ENCODE measurements at regions not wholly inside any gene's neighbourhood (a gene's known extent, or its start where the extent isn't known, plus 50 kb on each side); places are given as distances from the start of the nearest gene placed in this dataset.

- no peak for DNase-seq (ENCODE audit: low spot score)
Observed at GRCh38 chr9:96183751-96184150, 118.2 kb downstream of the HSD17B3 start.

- DNase-seq (ENCODE audit: low spot score), result no peak
Observed at GRCh38 chr9:96178153-96178552, 123.8 kb downstream of the HSD17B3 start.

- no peak for DNase-seq (ENCODE audit: low spot score)
Observed at GRCh38 chr9:96177719-96178028, 124.3 kb downstream of the HSD17B3 start.

- DNase-seq (ENCODE audit: low spot score), result peak; percentile 63
Observed at GRCh38 chr9:96177005-96177718, 124.8 kb downstream of the HSD17B3 start.

- DNase-seq (ENCODE audit: low spot score), result no peak
Observed at GRCh38 chr9:96175796-96176195, 126.2 kb downstream of the HSD17B3 start.

GRCh38 chr9:96175001-96175400 is 127.0 kb downstream of the HSD17B3 start:
- DNase-seq (ENCODE audit: low spot score), result no peak

- DNase-seq (ENCODE audit: low spot score), result no peak
Observed at GRCh38 chr9:96174371-96174770, 127.6 kb downstream of the HSD17B3 start.

GRCh38 chr9:96173640-96174039 is 128.3 kb downstream of the HSD17B3 start:
- DNase-seq (ENCODE audit: low spot score), result no peak

GRCh38 chr9:96172797-96173196 is 129.2 kb downstream of the HSD17B3 start:
- DNase-seq (ENCODE audit: low spot score), result no peak

- no peak for DNase-seq (ENCODE audit: low spot score)
Observed at GRCh38 chr9:96171728-96172127, 130.2 kb downstream of the HSD17B3 start.

- DNase-seq (ENCODE audit: low spot score), result peak; percentile 34
Observed at GRCh38 chr9:96169901-96170300, 132.1 kb downstream of the HSD17B3 start.

GRCh38 chr9:96169484-96169883 is 132.5 kb downstream of the HSD17B3 start:
- DNase-seq (ENCODE audit: low spot score), result peak; percentile 72

GRCh38 chr9:96168882-96169281 is 133.1 kb downstream of the HSD17B3 start:
- DNase-seq (ENCODE audit: low spot score), result no peak

GRCh38 chr9:96167011-96167410 is 135.0 kb downstream of the HSD17B3 start:
- no peak for DNase-seq (ENCODE audit: low spot score)

- DNase-seq (ENCODE audit: low spot score), result no peak
Observed at GRCh38 chr9:96164268-96164683, 137.7 kb downstream of the HSD17B3 start.

GRCh38 chr9:96163712-96164111 is 138.3 kb downstream of the HSD17B3 start:
- no peak for DNase-seq (ENCODE audit: low spot score)

GRCh38 chr9:96163161-96163560 is 138.8 kb downstream of the HSD17B3 start:
- DNase-seq (ENCODE audit: low spot score), result no peak

- DNase-seq (ENCODE audit: low spot score), result no peak
Observed at GRCh38 chr9:96161819-96162218, 140.2 kb downstream of the HSD17B3 start.

- DNase-seq (ENCODE audit: low spot score), result no peak
Observed at GRCh38 chr9:96160866-96161265, 141.1 kb downstream of the HSD17B3 start.

GRCh38 chr9:96160168-96160567 is 141.8 kb downstream of the HSD17B3 start:
- DNase-seq (ENCODE audit: low spot score), result no peak

- DNase-seq (ENCODE audit: low spot score), result no peak
Observed at GRCh38 chr9:96159596-96159995, 142.4 kb downstream of the HSD17B3 start.

GRCh38 chr9:96158909-96159575 is 142.9 kb downstream of the HSD17B3 start:
- DNase-seq (ENCODE audit: low spot score), result no peak

- DNase-seq (ENCODE audit: low spot score), result no peak
Observed at GRCh38 chr9:96158147-96158546, 143.8 kb downstream of the HSD17B3 start.

- DNase-seq (ENCODE audit: low spot score), result no peak
Observed at GRCh38 chr9:96157675-96158074, 144.3 kb downstream of the HSD17B3 start.
